HepG2 (cell line): ENCODE measurements at regions not wholly inside any gene's neighbourhood (a gene's known extent, or its start where the extent isn't known, plus 50 kb on each side); places are given as distances from the start of the nearest gene placed in this dataset.

ENCODE experiments used
- ATAC-seq: fragments of 200-7000 bp; cut with Tn5 transposase; 3 replicates; pipeline ENCODE4 v1.9.1; 2020; ENCODE audit warnings: mild to moderate bottlenecking, moderate library complexity
- BruUV-seq: library from RNA; stranded (reverse); fragments of 400-500 nt; replicated peaks from 2 replicates; lab custom pipeline; 2021; lab: Mats Ljungman, UMichigan
- CTCF ChIA-PET: fragments of 300-600 bp; formaldehyde crosslinking; extraction: SDS; loops from one replicate; lab custom pipeline; 2021; ENCODE audit warnings: low total read pairs, inconsistent platforms, low intra/inter-chr PET ratio; lab: Yijun Ruan, JAX
- POLR2A ChIA-PET: fragments of 350-600 bp; sonication (Branson Sonifier 250); formaldehyde crosslinking; loops from one replicate; lab custom pipeline; 2020; ENCODE audit warnings: antibody characterized with exemption, inconsistent platforms; lab: Yijun Ruan, JAX
- DNase-seq: peaks from one replicate; pipeline ENCODE4 v3.0.0-alpha.2; 2015; ENCODE audit warnings: low spot score
- FAIRE-seq: peaks from 3 replicates; lab custom pipeline; 2011; peaks lifted over from hg19 to GRCh38; lab: Jason Lieb, UNC
- H2AFZ ChIP-seq: one replicate; pipeline ENCODE4 v1.6.1; 2011; ENCODE audit warnings: low read length, inconsistent platforms
- H3K27ac ChIP-seq: fragments of 300-600 bp; 3 replicates; pipeline ENCODE4 v1.8.0; 2011; ENCODE audit warnings: mixed run types, mild to moderate bottlenecking, mixed read lengths, low read length, inconsistent platforms; ENCODE audit not compliant: insufficient read depth; ENCODE audit errors: extremely low read length
- H3K27me3 ChIP-seq, 2 experiments: fragments of 200-600 bp in 1 of 2; 2 replicates in 1 of 2; 3 replicates in 1 of 2; pipeline versions ENCODE4 v1.6.0 to v1.8.0; 2011; ENCODE audit warnings: low read length in 2 of 2, mild to moderate bottlenecking in 2 of 2, moderate library complexity in 2 of 2, inconsistent platforms in 1 of 2; ENCODE audit not compliant: insufficient read depth in 2 of 2, control insufficient read depth in 1 of 2
- H3K36me3 ChIP-seq, 2 experiments: fragments of 200-600 bp in 1 of 2; replicated peaks in 1 of 2; 2 replicates in 1 of 2; 3 replicates in 1 of 2; pipeline versions ENCODE4 v1.5.1 to v1.8.0; 2011; ENCODE audit warnings: low read length in 2 of 2, inconsistent platforms in 1 of 2; ENCODE audit not compliant: insufficient read depth in 2 of 2, control insufficient read depth in 1 of 2
- H3K4me1 ChIP-seq: 2 replicates; pipeline ENCODE4 v1.5.1; 2012; ENCODE audit warnings: low read length, inconsistent platforms; ENCODE audit not compliant: insufficient read depth
- H3K4me2 ChIP-seq: 2 replicates; pipeline ENCODE4 v1.6.0; 2011; ENCODE audit warnings: low read depth, low read length, inconsistent platforms
- H3K4me3 ChIP-seq, 3 experiments: fragments of 200-600 bp in 1 of 3; sonication (generic), shearing (Covaris generic) in 1 of 3; replicated peaks in 1 of 3; 2 replicates each; pipeline ENCODE4 v1.5.1; 2011 to 2016; ENCODE audit warnings: low read length in 3 of 3, inconsistent platforms in 2 of 3, low read depth in 2 of 3, mild to moderate bottlenecking in 2 of 3, control low read depth in 1 of 3, mixed read lengths in 1 of 3; ENCODE audit not compliant: insufficient read depth in 1 of 3
- H3K79me2 ChIP-seq: one replicate; pipeline ENCODE4 v1.6.1; 2011; ENCODE audit warnings: low read length, inconsistent platforms; ENCODE audit not compliant: insufficient read depth
- H3K9ac ChIP-seq: 2 replicates; pipeline ENCODE4 v1.6.0; 2011; ENCODE audit warnings: mild to moderate bottlenecking, low read depth, low read length, inconsistent platforms; ENCODE audit not compliant: insufficient read depth
- H3K9me3 ChIP-seq: 2 replicates; pipeline ENCODE4 v1.5.1; 2012; ENCODE audit warnings: mild to moderate bottlenecking, low read length
- H4K20me1 ChIP-seq: 2 replicates; pipeline ENCODE4 v1.6.0; 2011; ENCODE audit warnings: inconsistent platforms, mild to moderate bottlenecking, low read length, moderate library complexity; ENCODE audit not compliant: insufficient read depth
- ARID4A ChIP-seq: sonication (generic); formaldehyde crosslinking; IDR thresholded peaks from 2 replicates; pipeline ENCODE4 v1.5.0; 2020; ENCODE audit warnings: mild to moderate bottlenecking, missing genetic modification reagents, borderline replicate concordance
- ARNT ChIP-seq: fragments of 450-650 bp; IDR thresholded peaks from 2 replicates; pipeline ENCODE4 v1.6.1; 2017
- NR2F2 ChIP-seq: IDR thresholded peaks from 2 replicates; pipeline ENCODE4 v1.6.1; 2012; ENCODE audit warnings: low read depth, inconsistent platforms, borderline replicate concordance
- PHF20 ChIP-seq: sonication (generic); formaldehyde crosslinking; IDR thresholded peaks from 2 replicates; pipeline ENCODE4 v1.5.0; 2020; ENCODE audit warnings: mild to moderate bottlenecking, missing genetic modification reagents
- REXO4 ChIP-seq: sonication (generic); formaldehyde crosslinking; IDR thresholded peaks from 2 replicates; pipeline ENCODE4 v1.8.0; 2022; ENCODE audit warnings: missing genetic modification reagents, mild to moderate bottlenecking, borderline replicate concordance
- SMC3 ChIP-seq: IDR thresholded peaks from 2 replicates; pipeline ENCODE4 v1.6.1; 2011; ENCODE audit warnings: low read length, improper control_type of control experiment
- ZBTB39 ChIP-seq: sonication (generic); formaldehyde crosslinking; IDR thresholded peaks from 2 replicates; pipeline ENCODE4 v1.5.0; 2020; ENCODE audit warnings: missing genetic modification reagents
- ZFAT ChIP-seq: sonication (generic); formaldehyde crosslinking; conservative IDR thresholded peaks from 2 replicates; pipeline ENCODE4 v1.8.1; 2023; ENCODE audit warnings: missing genetic modification reagents, inconsistent platforms
- ZNF230 ChIP-seq: sonication (generic); formaldehyde crosslinking; IDR thresholded peaks from 2 replicates; pipeline ENCODE4 v1.4.0; 2020; ENCODE audit warnings: mild to moderate bottlenecking, missing genetic modification reagents
- ZNF564 ChIP-seq: sonication (generic); formaldehyde crosslinking; IDR thresholded peaks from 2 replicates; pipeline ENCODE4 v1.8.1; 2023; ENCODE audit warnings: mild to moderate bottlenecking, missing genetic modification reagents
- ZNF576 ChIP-seq: sonication (generic); formaldehyde crosslinking; IDR thresholded peaks from 2 replicates; pipeline ENCODE4 v1.4.0; 2020; ENCODE audit warnings: mild to moderate bottlenecking, missing genetic modification reagents
- WGBS: methylation state at CpG from one replicate; pipeline ENCODE4 v1.1.6; 2017; ENCODE audit warnings: low lambda C conversion rate; 5-methylcytosine and 5-hydroxymethylcytosine counted together
- in situ Hi-C: cut with HindIII; loops from 2 replicates; pipeline ENCODE4 v1.10.0; 2017; ENCODE audit warnings: low pct_unique_long_range_greater_than_20kb; ENCODE audit not compliant: extremely low pct_ligation_motif_present
- intact Hi-C: fragments of 100-400 bp; cut with micrococcal nuclease; formaldehyde crosslinking; loops from one replicate; pipeline ENCODE4 v1.10.0; 2022; ENCODE audit not compliant: unreplicated experiment

GRCh38 chr3:102979682-102980354 is 545.0 kb downstream of the ZPLD1 start (continued):
- TF ChIP-seq ARID4A: no peak
- no peak for TF ChIP-seq REXO4 (CRISPR knock-in tag)
- no peak for TF ChIP-seq ZBTB39 (CRISPR knock-in tag)
- TF ChIP-seq ARNT: no peak
- no peak for TF ChIP-seq ZNF564 (CRISPR knock-in tag)
- TF ChIP-seq ZNF576: no peak

GRCh38 chr3:102980355-102980696 is 545.5 kb downstream of the ZPLD1 start:
- WGBS: 13% methylated on average over 1 of the region's 1 CpG
- peaks cover 36% of the 10 kb centered on the region for H3K9me3 ChIP-seq
- no peak for TF ChIP-seq SMC3
- TF ChIP-seq ZNF230 (CRISPR knock-in tag): no peak
- no peak for TF ChIP-seq PHF20 (CRISPR knock-in tag)
- no peak for TF ChIP-seq NR2F2
- TF ChIP-seq ZFAT (CRISPR knock-in tag): no peak
- FAIRE-seq (no peak), DNase-seq (no peak), ATAC-seq (no peak)
- in situ Hi-C loops (no loop called here), intact Hi-C loops (no loop called here)
- H4K20me1 ChIP-seq: no peaks in the 10 kb centered on the region
- H3K79me2 ChIP-seq: no peaks in the 10 kb centered on the region
- no peaks in the 10 kb centered on the region for H3K36me3 ChIP-seq
- POLR2A ChIA-PET: no interaction called here
- no peak overlapping the region for H3K9ac ChIP-seq
- H3K4me3 ChIP-seq: no peak overlapping the region
- H3K4me1 ChIP-seq: no peaks in the 10 kb centered on the region
- BruUV-seq: no TSS peak
- no peak overlapping the region for H3K27ac ChIP-seq
- H3K4me2 ChIP-seq: no peak overlapping the region
- CTCF ChIA-PET: no interaction called here
- H3K27me3 ChIP-seq: no peaks in the 10 kb centered on the region
- H2AFZ ChIP-seq: no peak overlapping the region
